Smooth muscle cell (in vitro differentiated cells): ENCODE measurements at regions not wholly inside any gene's neighbourhood (a gene's known extent, or its start where the extent isn't known, plus 50 kb on each side); places are given as distances from the start of the nearest gene placed in this dataset.

Experiments used
- DNase-seq: peaks from one replicate; lab custom pipeline; 2025; ENCODE audit not compliant: unreplicated experiment; lab: John Stamatoyannopoulos, UW
- H2AFZ ChIP-seq: fragments of 200-600 bp; sonication (generic); 2 replicates; pipeline ENCODE4 v1.6.0; 2016; ENCODE audit warnings: antibody characterized with exemption, low read depth, mild to moderate bottlenecking
- H3F3A ChIP-seq: fragments of 200-600 bp; sonication (generic); 2 replicates; pipeline ENCODE4 v1.6.0; 2017; ENCODE audit warnings: antibody characterized with exemption, low read depth
- H3K27ac ChIP-seq: fragments of 200-600 bp; sonication (generic); 2 replicates; pipeline ENCODE4 v1.5.1; 2016; ENCODE audit warnings: low read depth, mild to moderate bottlenecking
- H3K27me3 ChIP-seq: fragments of 200-600 bp; sonication (generic); 2 replicates; pipeline ENCODE4 v1.6.1; 2016; ENCODE audit warnings: low read depth, mild to moderate bottlenecking
- H3K36me3 ChIP-seq: fragments of 200-600 bp; sonication (generic); 2 replicates; pipeline ENCODE4 v1.5.1; 2016; ENCODE audit warnings: low read depth
- H3K4me1 ChIP-seq: fragments of 200-600 bp; sonication (generic); 2 replicates; pipeline ENCODE4 v1.5.1; 2016; ENCODE audit warnings: low read depth
- H3K4me2 ChIP-seq: fragments of 200-600 bp; sonication (generic); 2 replicates; pipeline ENCODE4 v1.6.0; 2016; ENCODE audit warnings: mild to moderate bottlenecking
- H3K4me3 ChIP-seq: fragments of 200-600 bp; sonication (generic); 2 replicates; pipeline ENCODE4 v1.5.1; 2016; ENCODE audit warnings: mild to moderate bottlenecking
- H3K79me2 ChIP-seq: fragments of 200-600 bp; sonication (generic); 2 replicates; pipeline ENCODE4 v1.6.0; 2016; ENCODE audit warnings: low read depth, mild to moderate bottlenecking
- H3K9ac ChIP-seq: fragments of 200-600 bp; sonication (generic); 2 replicates; pipeline ENCODE4 v1.6.0; 2016; ENCODE audit warnings: low read depth
- H3K9me3 ChIP-seq: fragments of 200-600 bp; sonication (generic); replicated peaks from 2 replicates; pipeline ENCODE4 v1.5.1; 2016; ENCODE audit warnings: low read depth
- H4K20me1 ChIP-seq: fragments of 200-600 bp; sonication (generic); 2 replicates; pipeline ENCODE4 v1.6.0; 2016; ENCODE audit warnings: low read depth
- CTCF ChIP-seq: fragments of 200-600 bp; sonication (generic); IDR thresholded peaks from 2 replicates; pipeline ENCODE4 v1.5.1; 2017; ENCODE audit warnings: borderline replicate concordance, mild to moderate bottlenecking, antibody characterized with exemption; ENCODE audit not compliant: insufficient read depth, poor library complexity, severe bottlenecking
- WGBS: methylation state at CpG from one replicate; pipeline ENCODE4 v1.1.7; 2016; ENCODE audit warnings: low lambda C conversion rate; 5-methylcytosine and 5-hydroxymethylcytosine counted together

GRCh38 chr5:52359261-52359660, 428.5 kb upstream of the ITGA1 start:
- peak overlapping the region; percentile 28 for H2AFZ ChIP-seq
- H3K4me2 ChIP-seq, result no peak overlapping the region
- H3F3A ChIP-seq, result no peaks in the 10 kb centered on the region
- no peak overlapping the region for H3K4me3 ChIP-seq
- no peaks in the 10 kb centered on the region for H3K9me3 ChIP-seq
- no peaks in the 10 kb centered on the region for H4K20me1 ChIP-seq
- no peak overlapping the region for H3K9ac ChIP-seq
- no peaks in the 10 kb centered on the region for H3K79me2 ChIP-seq
- TF ChIP-seq CTCF, result no peak
- H3K36me3 ChIP-seq, result no peaks in the 10 kb centered on the region
- H3K27ac ChIP-seq, result no peak overlapping the region
- no peak for DNase-seq
- no peaks in the 10 kb centered on the region for H3K4me1 ChIP-seq
- H3K27me3 ChIP-seq, result no peaks in the 10 kb centered on the region

DNA sequence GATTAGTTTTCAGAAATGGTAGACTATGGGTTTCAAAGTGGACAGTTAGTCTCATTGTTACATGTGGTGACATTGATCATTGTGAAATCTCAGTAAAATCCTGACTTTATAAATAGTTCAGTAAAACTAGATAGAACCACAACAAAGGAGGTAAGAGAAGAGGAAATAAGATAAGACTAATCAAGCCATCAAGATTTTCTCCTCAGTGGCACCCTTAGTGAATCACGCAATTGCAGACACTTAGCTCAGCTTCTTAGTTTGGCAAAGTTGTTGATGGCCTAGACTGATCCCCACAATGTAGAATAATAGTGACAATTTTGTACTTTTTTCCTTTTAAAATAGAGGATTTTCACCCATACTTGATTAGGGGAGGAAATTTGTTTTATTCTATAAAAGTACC, 426.7 kb upstream of the ITGA1 start:
- H3K27me3 ChIP-seq, result no peaks in the 10 kb centered on the region
- H3K27ac ChIP-seq, result no peak overlapping the region
- no peak overlapping the region for H2AFZ ChIP-seq

GRCh38 chr5:52374286-52374685, 413.4 kb upstream of the ITGA1 start:
- Histone ChIP-seq H2AFZ (no peak overlapping the region), H4K20me1 (no peaks in the 10 kb centered on the region), H3K4me3 (no peak overlapping the region), H3K9ac (no peak overlapping the region), H3K27me3 (no peaks in the 10 kb centered on the region), H3K36me3 (no peaks in the 10 kb centered on the region), H3F3A (no peaks in the 10 kb centered on the region), H3K79me2 (no peaks in the 10 kb centered on the region), H3K27ac (no peak overlapping the region), H3K4me1 (no peaks in the 10 kb centered on the region), H3K4me2 (no peak overlapping the region), H3K9me3 (no peaks in the 10 kb centered on the region)
- TF ChIP-seq CTCF, result no peak
- no peak for DNase-seq

More for the DNA sequence above, 426.7 kb upstream of the ITGA1 start:
- no peaks in the 10 kb centered on the region for H3F3A ChIP-seq
- TF ChIP-seq CTCF, result no peak
- no peak overlapping the region for H3K4me3 ChIP-seq
- no peaks in the 10 kb centered on the region for H3K36me3 ChIP-seq
- H3K4me1 ChIP-seq, result no peaks in the 10 kb centered on the region
- DNase-seq, result no peak
- 81% methylated on average over 1 of the region's 1 CpG for WGBS
- no peaks in the 10 kb centered on the region for H4K20me1 ChIP-seq
- no peaks in the 10 kb centered on the region for H3K79me2 ChIP-seq
- no peaks in the 10 kb centered on the region for H3K9me3 ChIP-seq
- H3K4me2 ChIP-seq, result no peak overlapping the region
- H3K9ac ChIP-seq, result no peak overlapping the region

- no peak overlapping the region for H3K4me2 ChIP-seq
- no peak overlapping the region for H2AFZ ChIP-seq
- H3K9ac ChIP-seq, result no peak overlapping the region
- H3K36me3 ChIP-seq, result no peaks in the 10 kb centered on the region
- H3K4me3 ChIP-seq, result no peak overlapping the region
- H3K27me3 ChIP-seq, result no peaks in the 10 kb centered on the region
- no peaks in the 10 kb centered on the region for H3K79me2 ChIP-seq
- 68% methylated on average over 3 of the region's 3 CpGs for WGBS
- no peak for DNase-seq
- no peak overlapping the region for H3K27ac ChIP-seq
- no peak for TF ChIP-seq CTCF
- H3F3A ChIP-seq, result no peaks in the 10 kb centered on the region
- no peaks in the 10 kb centered on the region for H3K9me3 ChIP-seq
- H3K4me1 ChIP-seq, result no peaks in the 10 kb centered on the region
- no peaks in the 10 kb centered on the region for H4K20me1 ChIP-seq
Observed at GRCh38 chr5:52375969-52376368, 411.7 kb upstream of the ITGA1 start.
